GM12801 (cell line): ENCODE measurements at regions not wholly inside any gene's neighbourhood (a gene's known extent, or its start where the extent isn't known, plus 50 kb on each side); places are given as distances from the start of the nearest gene placed in this dataset.

Experiments
- CTCF ChIP-seq: IDR thresholded peaks from one replicate; pipeline ENCODE4 v1.5.1; 2011; ENCODE audit warnings: control low read depth; ENCODE audit not compliant: insufficient read length; ENCODE audit errors: extremely low read depth

- no peak for TF ChIP-seq CTCF
Observed at GRCh38 chr1:101550581-101550980, 313.8 kb downstream of the S1PR1 start.

GRCh38 chr1:101566883-101567538 is 330.2 kb downstream of the S1PR1 start:
- no peak for TF ChIP-seq CTCF

- TF ChIP-seq CTCF = peak; percentile 92
Observed at GRCh38 chr1:101567582-101568189, 330.9 kb downstream of the S1PR1 start.

- TF ChIP-seq CTCF = no peak
Observed at GRCh38 chr1:101587741-101588140, 350.9 kb downstream of the S1PR1 start.

- no peak for TF ChIP-seq CTCF
Observed at GRCh38 chr1:101588677-101589076, 351.9 kb downstream of the S1PR1 start.

GRCh38 chr1:101592845-101593244 is 356.0 kb downstream of the S1PR1 start:
- no peak for TF ChIP-seq CTCF

GRCh38 chr1:101595881-101596374 is 359.1 kb downstream of the S1PR1 start:
- no peak for TF ChIP-seq CTCF
